Neural progenitor cell (in vitro differentiated cells): ENCODE measurements at regions not wholly inside any gene's neighbourhood (a gene's known extent, or its start where the extent isn't known, plus 50 kb on each side); places are given as distances from the start of the nearest gene placed in this dataset.

Experiments used
- DNase-seq: peaks from one replicate; pipeline ENCODE4 v3.0.0-alpha.2; 2016; ENCODE audit warnings: low spot score
- H2AFZ ChIP-seq: fragments of 200-600 bp; sonication (generic); replicated peaks from 2 replicates; pipeline ENCODE4 v1.6.1; 2016; ENCODE audit warnings: antibody characterized with exemption
- H3F3A ChIP-seq: fragments of 200-600 bp; sonication (generic); 2 replicates; pipeline ENCODE4 v1.6.1; 2016; ENCODE audit warnings: antibody characterized with exemption, low read depth
- H3K27ac ChIP-seq: fragments of 200-600 bp; sonication (generic); 2 replicates; pipeline ENCODE4 v1.5.1; 2016; ENCODE audit warnings: mild to moderate bottlenecking
- H3K27me3 ChIP-seq: fragments of 200-600 bp; sonication (generic); 2 replicates; pipeline ENCODE4 v1.6.1; 2016; ENCODE audit warnings: mild to moderate bottlenecking, moderate library complexity
- H3K36me3 ChIP-seq: fragments of 200-600 bp; sonication (generic); 2 replicates; pipeline ENCODE4 v1.5.1; 2016
- H3K4me1 ChIP-seq: fragments of 200-600 bp; sonication (generic); 2 replicates; pipeline ENCODE4 v1.6.1; 2016; ENCODE audit warnings: mixed run types
- H3K4me2 ChIP-seq: fragments of 200-600 bp; sonication (generic); 2 replicates; pipeline ENCODE4 v1.6.1; 2016
- H3K4me3 ChIP-seq: fragments of 200-600 bp; sonication (generic); 2 replicates; pipeline ENCODE4 v1.5.1; 2016
- H3K79me2 ChIP-seq: fragments of 200-600 bp; sonication (generic); 2 replicates; pipeline ENCODE4 v1.6.1; 2016; ENCODE audit warnings: low read depth
- H3K9ac ChIP-seq: fragments of 200-600 bp; sonication (generic); 2 replicates; pipeline ENCODE4 v1.6.1; 2016
- H3K9me3 ChIP-seq: fragments of 200-600 bp; sonication (generic); 2 replicates; pipeline ENCODE4 v1.5.1; 2016; ENCODE audit warnings: low read depth
- H4K20me1 ChIP-seq: fragments of 200-600 bp; sonication (generic); 2 replicates; pipeline ENCODE4 v1.6.1; 2016; ENCODE audit warnings: low read depth
- H3K27ac Mint-ChIP-seq: 3 replicates; pipeline ENCODE4 v1.8.0; 2021; ENCODE audit warnings: mixed read lengths
- H3K27me3 Mint-ChIP-seq: 2 replicates; pipeline ENCODE4 v1.8.0; 2022; ENCODE audit warnings: low read depth, mild to moderate bottlenecking, inconsistent platforms, moderate library complexity, mixed read lengths; ENCODE audit not compliant: insufficient read depth
- H3K36me3 Mint-ChIP-seq: 3 replicates; pipeline ENCODE4 v1.8.0; 2021; ENCODE audit warnings: mixed read lengths
- H3K4me1 Mint-ChIP-seq: 3 replicates; pipeline ENCODE4 v1.8.0; 2021; ENCODE audit warnings: mixed read lengths
- H3K4me3 Mint-ChIP-seq: 3 replicates; pipeline ENCODE4 v1.8.0; 2021; ENCODE audit warnings: mild to moderate bottlenecking, moderate library complexity, mixed read lengths
- H3K9me3 Mint-ChIP-seq: 3 replicates; pipeline ENCODE4 v1.8.0; 2020; ENCODE audit warnings: mixed read lengths
- CTCF ChIP-seq: fragments of 200-600 bp; sonication (generic); IDR thresholded peaks from 2 replicates; pipeline ENCODE4 v1.5.1; 2017; ENCODE audit warnings: antibody characterized with exemption, mild to moderate bottlenecking
- EZH2 ChIP-seq: fragments of 200-600 bp; sonication (generic); IDR thresholded peaks from 2 replicates; pipeline ENCODE4 v1.6.1; 2017; ENCODE audit warnings: antibody characterized with exemption, mild to moderate bottlenecking, moderate library complexity
- EZH2phosphoT487 ChIP-seq: fragments of 200-600 bp; sonication (generic); IDR thresholded peaks from 2 replicates; pipeline ENCODE4 v1.6.1; 2017; ENCODE audit warnings: antibody characterized with exemption

- Histone ChIP-seq H2AFZ (no peak overlapping the region), H3K9me3 (no peaks in the 10 kb centered on the region), H3K36me3 (no peaks in the 10 kb centered on the region), H3K4me3 (peak overlapping the region; percentile 14), H3K79me2 (no peaks in the 10 kb centered on the region), H3K27me3 (no peaks in the 10 kb centered on the region), H3F3A (peaks cover 47% of the 10 kb centered on the region), H3K4me2 (peak overlapping the region; percentile 69), H4K20me1 (no peaks in the 10 kb centered on the region), H3K27ac (peak overlapping the region; percentile 76), H3K9ac (no peak overlapping the region), H3K4me1 (peaks cover 86% of the 10 kb centered on the region)
- peak; percentile 40 for DNase-seq
- H3K4me1 Mint-ChIP-seq: peaks cover 55% of the 10 kb centered on the region
- peak overlapping the region; percentile 70 for H3K4me3 Mint-ChIP-seq
- no peaks in the 10 kb centered on the region for H3K36me3 Mint-ChIP-seq
- no peaks in the 10 kb centered on the region for H3K27me3 Mint-ChIP-seq
- H3K27ac Mint-ChIP-seq: peak overlapping the region; percentile 95
- TF ChIP-seq EZH2phosphoT487 (no peak), CTCF (no peak), EZH2 (no peak)
- H3K9me3 Mint-ChIP-seq: no peaks in the 10 kb centered on the region
Measured at GRCh38 chr7:25726781-25727311, 425.2 kb upstream of the NFE2L3 start.

GRCh38 chr7:25727446-25727845 lies 424.6 kb upstream of the NFE2L3 start:
- peaks cover 86% of the 10 kb centered on the region for H3K4me1 ChIP-seq
- DNase-seq: no peak
- H3K27me3 ChIP-seq: no peaks in the 10 kb centered on the region
- no peak for TF ChIP-seq EZH2
- no peak for TF ChIP-seq CTCF
- no peak for TF ChIP-seq EZH2phosphoT487
- H3K4me1 Mint-ChIP-seq: peaks cover 53% of the 10 kb centered on the region
- peak overlapping the region; percentile 69 for H3K4me2 ChIP-seq
- peaks cover 51% of the 10 kb centered on the region for H3F3A ChIP-seq
- no peaks in the 10 kb centered on the region for H3K79me2 ChIP-seq
- H3K27ac ChIP-seq: peak overlapping the region; percentile 76
- no peaks in the 10 kb centered on the region for H3K36me3 ChIP-seq
- H3K27ac Mint-ChIP-seq: peak overlapping the region; percentile 69
- no peak overlapping the region for H3K9ac ChIP-seq
- no peaks in the 10 kb centered on the region for H3K9me3 ChIP-seq
- no peaks in the 10 kb centered on the region for H4K20me1 ChIP-seq
- no peaks in the 10 kb centered on the region for H3K9me3 Mint-ChIP-seq
- H3K4me3 ChIP-seq: no peak overlapping the region
- peak overlapping the region; percentile 8 for H3K4me3 Mint-ChIP-seq
- H3K27me3 Mint-ChIP-seq: no peaks in the 10 kb centered on the region
- no peak overlapping the region for H2AFZ ChIP-seq
- H3K36me3 Mint-ChIP-seq: no peaks in the 10 kb centered on the region

- no peak for TF ChIP-seq EZH2
- no peak for TF ChIP-seq CTCF
- no peak for TF ChIP-seq EZH2phosphoT487
- Histone ChIP-seq H3K27me3 (no peaks in the 10 kb centered on the region), H3K27ac (peak overlapping the region; percentile 76), H3K4me3 (no peak overlapping the region), H4K20me1 (no peaks in the 10 kb centered on the region), H3K9ac (no peak overlapping the region), H3K9me3 (no peaks in the 10 kb centered on the region), H3K4me2 (peak overlapping the region; percentile 69), H2AFZ (no peak overlapping the region), H3K4me1 (peaks cover 82% of the 10 kb centered on the region), H3K79me2 (no peaks in the 10 kb centered on the region), H3F3A (peaks cover 46% of the 10 kb centered on the region), H3K36me3 (no peaks in the 10 kb centered on the region)
- H3K36me3 Mint-ChIP-seq: no peaks in the 10 kb centered on the region
- H3K27me3 Mint-ChIP-seq: no peaks in the 10 kb centered on the region
- peak overlapping the region; percentile 91 for H3K27ac Mint-ChIP-seq
- no peaks in the 10 kb centered on the region for H3K9me3 Mint-ChIP-seq
- DNase-seq: no peak
- peaks cover 49% of the 10 kb centered on the region for H3K4me1 Mint-ChIP-seq
- no peak overlapping the region for H3K4me3 Mint-ChIP-seq
Measured at GRCh38 chr7:25727876-25728275, 424.1 kb upstream of the NFE2L3 start.
